ENCODE measurements at regions not wholly inside any gene's neighbourhood (a gene's known extent, or its start where the extent isn't known, plus 50 kb on each side); places are given as distances from the start of the nearest gene placed in this dataset.

- DNase-seq = no peak
- H3K27me3 ChIP-seq = no peaks in the 10 kb centered on the region
- no peaks in the 10 kb centered on the region for H3K4me1 ChIP-seq
- 95 to 97% methylated on average over 6 of the region's 6 CpGs for WGBS, 2 donors
- H3K4me3 ChIP-seq (replicated peaks in 1 of 3) = no peak overlapping the region
- H3K9me3 ChIP-seq = no peaks in the 10 kb centered on the region
- no peak overlapping the region for H3K27ac ChIP-seq
- no peak for TF ChIP-seq CTCF (IDR thresholded peaks at IDR 0.05)
- no peak for TF ChIP-seq POLR2A (IDR thresholded peaks at IDR 0.05)
- H3K36me3 ChIP-seq = no peaks in the 10 kb centered on the region
- intact Hi-C loops (cut with DNase I) = no loop called here
Measured at GRCh38 chr10:120966657-120967045, 115.5 kb downstream of the WDR11 start.

- WGBS, 2 donors = 78 to 91% methylated on average over 5 of the region's 5 CpGs
- intact Hi-C loops (cut with DNase I) = no loop called here
- Histone ChIP-seq H3K4me1 (no peaks in the 10 kb centered on the region), H3K27me3 (no peaks in the 10 kb centered on the region), H3K4me3 (replicated peaks in 1 of 3) (no peak overlapping the region), H3K36me3 (no peaks in the 10 kb centered on the region), H3K27ac (no peak overlapping the region), H3K9me3 (no peaks in the 10 kb centered on the region)
- DNase-seq = no peak
- TF ChIP-seq POLR2A (IDR thresholded peaks at IDR 0.05) = no peak
- no peak for TF ChIP-seq CTCF (IDR thresholded peaks at IDR 0.05)
Measured at GRCh38 chr10:120969219-120969645, 118.1 kb downstream of the WDR11 start.

GRCh38 chr10:120970595-120971529 is 119.7 kb downstream of the WDR11 start:
- no peaks in the 10 kb centered on the region for H3K27me3 ChIP-seq
- no peaks in the 10 kb centered on the region for H3K36me3 ChIP-seq
- TF ChIP-seq CTCF (IDR thresholded peaks at IDR 0.05) (no peak), POLR2A (IDR thresholded peaks at IDR 0.05) (no peak)
- H3K4me3 ChIP-seq (replicated peaks in 1 of 3) = no peak overlapping the region
- no peak for DNase-seq
- intact Hi-C loops (cut with DNase I) = no loop called here
- no peaks in the 10 kb centered on the region for H3K4me1 ChIP-seq
- no peaks in the 10 kb centered on the region for H3K9me3 ChIP-seq
- no peak overlapping the region for H3K27ac ChIP-seq
- 66 to 67% methylated on average over 9 of the region's 9 CpGs for WGBS, 2 donors

GRCh38 chr10:120971671-120972070 is 120.5 kb downstream of the WDR11 start:
- no peak overlapping the region for H3K4me3 ChIP-seq (replicated peaks in 1 of 3)
- WGBS, 2 donors = 50 to 55% methylated on average over 2 of the region's 2 CpGs
- no peaks in the 10 kb centered on the region for H3K4me1 ChIP-seq
- intact Hi-C loops (cut with DNase I) = no loop called here
- no peak for DNase-seq
- H3K27ac ChIP-seq = no peak overlapping the region
- no peaks in the 10 kb centered on the region for H3K36me3 ChIP-seq
- no peaks in the 10 kb centered on the region for H3K9me3 ChIP-seq
- H3K27me3 ChIP-seq = no peaks in the 10 kb centered on the region
- TF ChIP-seq CTCF (IDR thresholded peaks at IDR 0.05) (no peak), POLR2A (IDR thresholded peaks at IDR 0.05) (no peak)

- intact Hi-C loops (cut with DNase I) = no loop called here
- no peaks in the 10 kb centered on the region for H3K4me1 ChIP-seq
- TF ChIP-seq POLR2A (IDR thresholded peaks at IDR 0.05) (no peak), CTCF (IDR thresholded peaks at IDR 0.05) (no peak)
- H3K9me3 ChIP-seq = no peaks in the 10 kb centered on the region
- no peak overlapping the region for H3K4me3 ChIP-seq (replicated peaks in 1 of 3)
- DNase-seq = no peak
- H3K27me3 ChIP-seq = no peaks in the 10 kb centered on the region
- WGBS, 2 donors = 96 to 100% methylated on average over 2 of the region's 2 CpGs
- H3K27ac ChIP-seq = no peak overlapping the region
- H3K36me3 ChIP-seq = no peaks in the 10 kb centered on the region
Measured at GRCh38 chr10:120972259-120972658, 121.1 kb downstream of the WDR11 start.

Measured in thyroid gland (tissue), 4 donors.